Fibroblast of pulmonary artery (primary cell): ENCODE measurements at regions not wholly inside any gene's neighbourhood (a gene's known extent, or its start where the extent isn't known, plus 50 kb on each side); places are given as distances from the start of the nearest gene placed in this dataset.

ENCODE experiments used
- DNase-seq: peaks from one replicate; pipeline ENCODE4 v3.0.0-alpha.2; 2010; ENCODE audit warnings: low read depth
- H3K4me3 ChIP-seq: replicated peaks from 2 replicates; pipeline ENCODE4 v1.5.1; 2011; ENCODE audit warnings: low read depth, mild to moderate bottlenecking, control low read depth, low read length, moderate library complexity
- CTCF ChIP-seq: IDR thresholded peaks from 2 replicates; pipeline ENCODE4 v1.5.1; 2011; ENCODE audit warnings: mild to moderate bottlenecking, control low read depth, low read length, inconsistent platforms; ENCODE audit errors: missing control alignments

- no peak for DNase-seq
- H3K4me3 ChIP-seq = no peak overlapping the region
- no peak for TF ChIP-seq CTCF
These were observed 936.6 kb upstream of the EPHA5 start for GRCh38 chr4:66606908-66607307.

GRCh38 chr4:66606215-66606614 lies 935.9 kb upstream of the EPHA5 start:
- H3K4me3 ChIP-seq = no peak overlapping the region
- no peak for DNase-seq
- TF ChIP-seq CTCF = no peak

- no peak for TF ChIP-seq CTCF
- H3K4me3 ChIP-seq = no peak overlapping the region
- DNase-seq = no peak
These were observed 933.9 kb upstream of the EPHA5 start for GRCh38 chr4:66604192-66604591.

GRCh38 chr4:66602622-66603021 lies 932.3 kb upstream of the EPHA5 start:
- no peak for TF ChIP-seq CTCF
- H3K4me3 ChIP-seq = no peak overlapping the region
- no peak for DNase-seq

- no peak overlapping the region for H3K4me3 ChIP-seq
- DNase-seq = peak; percentile 27
- TF ChIP-seq CTCF = no peak
These were observed 921.7 kb upstream of the EPHA5 start for GRCh38 chr4:66591968-66592367.

GRCh38 chr4:66590488-66591215 lies 920.4 kb upstream of the EPHA5 start:
- no peak for TF ChIP-seq CTCF
- peak; percentile 55 for DNase-seq

GRCh38 chr4:66589183-66589582 lies 918.9 kb upstream of the EPHA5 start:
- no peak for TF ChIP-seq CTCF
- DNase-seq = no peak
- H3K4me3 ChIP-seq = no peak overlapping the region

More at GRCh38 chr4:66590488-66591215, 920.4 kb upstream of the EPHA5 start:
- H3K4me3 ChIP-seq = no peak overlapping the region
